NOMO-1 treated with dmso at 0.1 percent for 144 hours (cell line): ENCODE measurements at regions not wholly inside any gene's neighbourhood (a gene's known extent, or its start where the extent isn't known, plus 50 kb on each side); places are given as distances from the start of the nearest gene placed in this dataset.
A peak's percentile ranks its signal among the peaks of the same experiment; 100 is the strongest.

Experiments
- DNase-seq: peaks from one replicate; lab custom pipeline; 2025; ENCODE audit not compliant: unreplicated experiment; lab: John Stamatoyannopoulos, UW

DNA sequence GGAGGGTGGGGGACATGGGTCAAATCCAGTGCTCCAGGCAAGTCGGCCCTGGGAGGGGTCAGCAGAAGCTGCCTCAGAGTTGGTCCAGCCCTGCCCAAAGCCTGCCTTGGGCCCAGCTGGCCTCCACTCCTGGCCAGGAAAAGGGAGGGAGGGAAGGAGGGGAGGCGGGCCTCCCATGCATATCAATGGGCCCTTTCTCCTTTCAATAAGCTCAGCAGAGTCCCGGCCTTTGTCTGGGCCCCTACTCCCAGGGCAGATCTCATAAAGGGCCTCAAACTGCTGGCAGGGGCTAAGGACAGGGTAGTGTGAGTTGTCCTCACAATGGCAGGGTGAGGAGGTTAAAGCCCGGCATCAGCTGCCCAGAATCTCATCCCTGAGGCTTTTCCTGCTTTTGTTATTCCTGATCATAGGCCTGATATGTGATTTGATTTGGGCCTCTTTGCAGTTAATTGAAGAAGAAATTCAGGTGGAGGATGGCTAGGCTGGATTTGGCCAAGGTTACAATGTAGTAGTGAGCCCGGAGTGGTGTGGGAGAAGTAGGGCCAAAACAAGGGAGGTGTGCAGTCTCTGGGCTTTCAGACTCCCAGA is 121.1 kb upstream of the ATP6AP2 start:
- no peak for DNase-seq

DNA sequence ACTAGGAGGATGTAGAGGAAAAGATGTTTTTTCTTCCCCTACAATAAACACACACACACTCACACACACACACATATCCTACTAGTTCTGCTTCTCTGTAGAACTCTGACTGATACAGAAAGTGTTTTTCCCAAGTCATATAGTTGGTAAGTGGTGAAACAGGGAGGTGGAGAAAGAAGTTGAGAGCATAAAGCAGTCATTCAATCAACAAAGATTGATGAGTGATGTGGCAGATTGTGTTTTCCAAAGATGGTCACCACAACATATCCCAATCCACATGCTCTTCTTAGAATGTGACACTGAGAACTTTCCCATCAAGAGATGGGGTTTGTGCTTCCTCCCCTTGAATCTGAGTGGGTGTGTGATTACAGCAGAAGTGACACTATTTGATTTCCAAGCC is 123.4 kb upstream of the ATP6AP2 start:
- DNase-seq, result no peak

DNA sequence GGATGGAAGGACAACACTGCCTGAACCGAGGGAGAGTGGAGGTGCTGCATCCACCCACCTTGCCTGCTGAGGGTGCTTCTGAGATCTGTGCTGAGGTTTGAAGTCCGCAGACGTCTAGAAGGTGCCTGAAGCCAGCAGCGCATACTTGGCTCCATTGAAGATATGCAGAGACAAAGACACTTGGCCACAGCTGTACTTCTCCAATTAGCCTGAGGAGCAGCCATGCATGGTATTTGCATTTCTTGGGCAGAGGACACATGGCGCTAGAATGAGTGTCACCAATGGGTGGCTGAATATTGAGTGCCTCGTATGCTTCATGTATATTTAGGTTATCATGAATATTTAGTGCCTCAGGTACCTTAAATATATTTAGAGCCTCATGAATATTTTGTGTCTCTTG is 128.7 kb upstream of the ATP6AP2 start:
- DNase-seq, result no peak

DNA sequence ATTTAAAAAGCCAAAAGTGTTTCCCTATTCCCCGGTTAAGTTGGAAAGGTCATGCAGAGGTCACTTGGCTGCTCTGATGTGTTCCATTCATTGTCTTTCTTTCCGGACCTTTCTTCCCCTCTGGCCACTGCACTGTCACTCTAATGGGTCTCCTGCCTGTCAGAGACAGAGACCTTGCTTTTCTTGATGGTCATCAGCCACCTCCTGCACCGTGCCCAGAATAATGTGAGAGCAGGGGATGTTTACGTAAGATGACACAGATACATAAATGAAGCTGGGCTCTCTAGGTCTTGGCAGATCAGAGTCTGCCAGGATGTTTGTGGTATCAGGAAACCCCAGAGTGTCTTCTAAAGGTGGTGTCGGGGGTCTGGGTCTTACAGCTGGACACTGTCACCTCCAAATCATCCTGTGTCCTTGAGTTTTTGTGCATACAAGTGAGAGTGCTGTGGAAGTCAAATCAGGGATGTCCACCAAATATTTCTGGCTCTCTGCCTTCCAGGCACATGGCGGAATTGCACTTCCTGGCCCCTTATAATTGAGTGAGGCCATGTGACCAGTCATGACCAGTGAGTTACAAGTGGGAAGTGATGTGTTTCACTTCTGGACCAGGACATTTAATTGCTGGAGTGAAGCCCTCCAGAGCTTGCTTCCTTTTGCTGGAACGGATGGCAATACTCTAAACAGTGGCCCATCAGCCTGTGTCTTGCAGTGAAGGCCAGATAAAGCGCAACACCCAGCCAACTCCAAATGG is 130.6 kb upstream of the ATP6AP2 start:
- no peak for DNase-seq

DNA sequence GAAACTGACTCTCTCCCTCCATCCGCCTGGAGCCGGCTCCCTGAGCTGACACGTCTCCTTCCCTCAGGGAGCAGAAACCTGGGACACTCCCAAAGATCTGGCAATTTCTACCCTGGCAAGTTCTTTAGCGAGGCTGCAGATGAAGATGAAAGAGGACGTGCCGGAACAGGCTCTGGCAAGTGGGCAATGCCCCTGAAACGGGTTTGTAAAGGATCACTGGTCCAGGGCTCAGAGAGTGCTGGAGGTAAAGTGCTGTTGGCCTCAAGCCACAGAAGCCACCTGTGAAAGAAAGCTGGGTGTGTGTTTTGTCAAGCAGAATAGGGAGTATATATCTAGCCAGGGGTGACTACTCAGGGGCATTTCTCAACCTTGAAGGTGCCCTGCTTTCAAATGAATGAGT is 131.4 kb upstream of the ATP6AP2 start:
- DNase-seq, result no peak

DNA sequence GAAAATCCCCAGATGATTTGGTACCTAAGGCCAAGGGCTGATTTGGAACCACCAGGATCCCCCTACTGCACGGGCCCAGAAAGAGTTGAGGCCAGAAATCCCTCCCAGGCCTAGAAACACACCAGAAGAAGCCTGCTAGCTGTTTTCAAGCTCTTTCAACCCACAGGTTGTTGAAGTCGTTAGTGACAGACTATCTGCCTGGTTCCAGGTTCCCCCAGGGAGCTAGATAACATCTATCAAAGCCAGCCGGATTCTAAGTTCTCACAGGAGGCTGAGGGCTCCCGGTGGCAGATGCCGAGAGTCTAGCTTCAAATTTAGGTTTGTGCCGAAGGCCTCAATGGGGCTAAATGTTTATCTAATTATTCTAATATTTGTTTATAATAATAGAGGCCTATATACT is 132.0 kb upstream of the ATP6AP2 start:
- DNase-seq, result no peak

DNA sequence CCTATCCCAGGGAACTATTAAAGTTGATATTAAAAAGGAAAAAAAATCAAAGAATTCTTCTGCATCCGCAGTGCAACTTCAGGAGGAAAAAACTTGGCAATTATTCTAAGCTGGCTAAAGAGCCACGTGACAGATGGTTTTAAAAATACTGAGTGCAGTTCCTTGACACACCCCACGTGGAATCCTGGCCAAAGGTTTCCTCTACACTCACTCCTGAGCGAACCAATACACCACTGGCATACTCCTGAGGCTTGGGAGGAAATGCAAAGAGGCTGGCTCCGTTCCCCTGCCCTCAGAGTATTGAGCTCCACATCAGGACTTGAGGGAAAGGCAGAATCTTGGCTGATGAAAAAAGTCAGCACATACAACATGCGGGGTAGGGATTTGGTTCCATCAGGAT is 133.8 kb upstream of the ATP6AP2 start:
- no peak for DNase-seq

DNA sequence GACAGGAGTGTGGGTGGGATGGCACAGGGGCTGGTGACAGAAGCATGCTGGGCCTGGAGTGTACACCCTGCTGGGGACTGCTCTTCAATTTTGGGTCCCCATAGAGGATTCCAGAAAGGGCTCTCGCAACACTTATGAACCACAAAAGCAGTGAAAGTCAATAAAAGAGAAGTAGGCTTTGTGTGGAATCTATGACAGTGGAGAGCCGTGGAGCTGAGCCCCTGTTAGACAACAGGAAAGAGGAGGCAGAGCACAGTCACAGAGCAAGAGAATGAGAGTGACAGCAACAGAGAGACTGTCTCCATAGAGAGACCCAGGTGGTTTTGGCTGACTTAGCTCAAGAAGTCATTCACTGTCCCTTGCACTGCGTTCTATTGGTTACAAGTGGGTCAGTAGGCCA is 135.1 kb upstream of the ATP6AP2 start:
- peak; percentile 61 for DNase-seq

DNA sequence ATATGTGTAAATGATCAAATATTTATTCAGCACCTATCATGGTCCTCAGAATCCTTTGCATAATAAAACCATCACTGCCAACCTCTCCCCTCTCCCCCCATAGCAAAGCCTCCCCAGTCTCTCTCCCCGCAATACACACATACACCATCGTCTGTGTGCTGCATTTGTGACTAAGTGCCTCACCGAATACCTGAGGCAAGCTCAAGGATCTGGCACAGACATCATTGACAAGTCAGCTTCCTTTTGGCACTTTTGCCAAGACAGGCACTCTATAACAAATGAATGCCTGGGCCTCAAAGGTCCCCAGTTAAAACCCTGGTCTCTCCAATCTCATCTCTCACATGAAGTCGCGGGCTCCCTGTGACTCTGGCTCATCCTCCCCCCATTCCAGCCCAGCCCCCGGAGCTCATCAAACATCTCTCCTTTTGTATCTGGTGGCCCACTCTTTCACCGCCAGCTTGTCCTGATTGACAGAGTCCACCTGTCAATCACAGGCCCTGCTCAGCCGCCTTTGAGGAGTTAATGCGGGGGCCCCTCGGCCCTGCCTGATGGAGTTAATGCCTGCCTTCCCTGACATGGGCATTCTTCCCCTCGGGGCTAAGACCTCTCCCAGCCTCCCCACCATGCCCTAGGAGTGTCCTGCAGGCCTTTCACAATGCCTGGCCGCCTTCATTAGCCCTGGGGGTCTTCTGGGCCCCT is 135.8 kb upstream of the ATP6AP2 start:
- DNase-seq, result no peak

DNA sequence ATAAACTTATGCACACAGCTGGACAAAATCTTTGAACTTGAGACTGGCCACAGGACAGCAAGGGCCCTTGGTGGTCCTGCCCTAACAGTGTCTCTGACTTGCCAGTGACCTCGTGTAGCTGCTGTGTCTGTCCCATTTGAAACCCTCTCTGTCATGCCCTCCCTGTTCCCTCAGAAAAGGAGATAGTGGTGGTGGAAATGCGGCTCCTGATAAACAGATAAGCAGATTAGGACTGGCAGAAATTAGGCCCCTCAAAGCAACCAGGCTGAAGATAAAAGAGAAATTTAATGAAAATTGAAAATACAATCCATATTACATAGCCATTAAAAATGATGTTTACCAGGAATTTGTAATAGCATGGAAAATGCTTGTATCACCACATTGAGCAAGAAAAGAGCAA is 136.6 kb upstream of the ATP6AP2 start:
- no peak for DNase-seq

DNA sequence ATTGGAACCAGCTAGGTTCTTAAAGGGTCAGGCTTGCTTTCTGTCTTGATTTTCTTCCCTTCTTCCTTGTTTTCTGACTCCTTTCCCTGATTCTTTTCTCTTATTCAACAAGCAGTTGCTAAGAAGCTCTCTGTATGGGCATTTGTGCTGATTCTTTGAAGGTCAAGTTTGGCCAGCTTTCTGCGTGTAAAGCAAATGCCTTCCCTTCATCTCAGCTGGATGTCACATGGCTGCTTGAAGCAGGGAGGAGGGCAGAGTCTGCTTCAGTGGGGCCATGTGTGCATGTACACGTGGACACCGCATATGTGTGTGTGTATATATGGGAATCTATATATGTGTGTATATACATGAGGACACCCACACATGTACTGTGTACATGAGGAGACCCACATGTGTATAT is 139.9 kb upstream of the ATP6AP2 start:
- no peak for DNase-seq

DNA sequence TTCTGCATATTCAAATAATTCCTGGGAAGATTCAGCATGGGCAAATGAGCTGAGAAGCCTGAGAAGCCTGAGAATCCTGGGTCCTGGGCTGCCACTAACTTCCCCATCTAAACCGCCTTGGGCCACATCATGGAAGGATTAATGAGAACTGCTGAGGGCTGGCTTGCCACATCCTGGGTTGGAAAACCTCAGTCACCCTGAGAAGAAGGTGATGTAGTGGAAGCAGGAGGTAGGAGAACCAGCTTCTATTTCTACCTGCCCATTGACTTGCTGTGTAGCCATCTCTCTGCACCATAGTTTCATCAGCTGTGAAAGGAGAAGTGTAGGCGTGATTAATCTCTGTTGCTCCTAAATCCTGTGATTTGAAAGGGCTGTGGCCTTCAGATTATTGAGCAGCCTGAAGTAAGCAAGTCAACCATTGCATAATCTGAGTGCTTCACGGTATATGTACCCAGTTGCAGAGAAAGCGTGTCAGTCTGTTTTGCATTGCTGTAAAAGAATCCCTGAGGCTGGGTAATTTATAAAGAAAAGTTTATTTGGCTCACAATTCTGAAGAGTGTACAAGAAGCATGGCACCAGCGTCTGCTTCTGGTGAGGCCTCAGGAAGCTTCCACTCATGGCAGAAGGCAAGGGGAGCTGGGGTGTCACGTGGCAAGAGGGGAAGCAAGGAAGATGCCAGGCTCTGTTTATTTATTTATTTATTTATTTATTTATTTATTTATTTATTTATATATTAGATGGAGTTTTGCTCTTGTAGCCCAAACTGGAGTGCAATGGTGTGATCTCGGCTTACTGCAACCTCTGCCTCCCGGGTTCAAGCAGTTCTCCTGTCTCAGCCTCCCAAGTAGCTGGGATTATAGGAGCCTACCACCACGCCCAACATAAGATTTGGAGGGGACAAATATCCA is 140.9 kb upstream of the ATP6AP2 start:
- DNase-seq, result peak; percentile 41

DNA sequence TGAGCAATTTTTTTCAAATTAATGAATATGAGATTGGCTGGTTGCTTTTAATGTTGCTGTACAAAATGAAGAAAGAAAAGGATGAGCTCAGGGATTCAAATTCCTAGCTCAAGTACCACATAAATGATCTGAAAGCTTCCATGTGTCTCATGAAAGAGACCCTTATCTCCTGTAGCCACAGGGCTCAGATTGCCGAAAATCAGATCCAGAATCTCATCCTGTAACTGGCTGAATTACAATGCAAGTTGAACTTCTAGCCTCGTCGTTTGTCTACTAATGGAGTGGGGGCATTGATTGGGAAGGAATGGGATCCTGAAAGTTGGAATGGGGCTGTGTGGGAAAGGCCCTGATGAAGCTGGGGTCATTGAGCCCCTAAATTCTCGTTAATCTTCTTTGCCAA is 143.4 kb upstream of the ATP6AP2 start:
- no peak for DNase-seq

DNA sequence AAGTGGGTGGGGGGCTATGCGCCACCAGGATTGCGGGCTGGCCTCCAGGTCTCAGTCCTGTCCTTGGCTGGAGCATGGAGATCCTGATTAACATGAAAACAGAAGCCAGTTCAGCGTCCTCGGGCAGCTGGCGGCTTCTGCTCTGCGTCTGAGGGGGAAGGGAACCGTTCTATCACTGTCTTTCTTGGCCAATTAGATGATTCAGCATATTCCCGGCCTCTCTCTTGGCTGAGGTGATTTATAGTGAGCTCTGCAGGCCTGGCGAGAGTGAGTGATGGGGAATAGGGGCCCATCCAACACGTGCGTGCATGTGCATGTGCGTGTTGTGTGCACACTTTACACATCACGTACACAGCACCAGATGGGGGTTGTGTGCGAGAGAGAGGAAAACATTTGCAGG is 145.8 kb upstream of the ATP6AP2 start:
- peak; percentile 71 for DNase-seq

DNA sequence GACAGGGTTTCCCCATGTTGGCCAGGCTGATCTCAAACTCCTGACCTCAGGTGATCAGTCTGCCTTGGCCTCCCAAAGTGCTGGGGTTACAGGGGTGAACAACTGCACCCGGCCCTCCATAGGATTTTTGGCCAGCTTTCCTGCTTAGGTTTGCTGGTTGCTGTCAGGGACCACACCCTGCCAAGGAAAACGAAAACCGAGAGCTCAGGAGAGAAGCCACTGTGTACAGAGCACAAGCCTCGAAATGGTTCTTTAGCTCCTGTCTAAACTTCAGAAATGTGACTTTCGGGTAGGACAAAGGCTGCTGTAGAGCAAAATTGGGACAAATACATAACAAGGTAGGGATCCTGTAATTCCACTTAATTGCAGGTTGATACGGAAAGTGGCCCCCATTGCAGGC is 146.3 kb upstream of the ATP6AP2 start:
- DNase-seq, result no peak

DNA sequence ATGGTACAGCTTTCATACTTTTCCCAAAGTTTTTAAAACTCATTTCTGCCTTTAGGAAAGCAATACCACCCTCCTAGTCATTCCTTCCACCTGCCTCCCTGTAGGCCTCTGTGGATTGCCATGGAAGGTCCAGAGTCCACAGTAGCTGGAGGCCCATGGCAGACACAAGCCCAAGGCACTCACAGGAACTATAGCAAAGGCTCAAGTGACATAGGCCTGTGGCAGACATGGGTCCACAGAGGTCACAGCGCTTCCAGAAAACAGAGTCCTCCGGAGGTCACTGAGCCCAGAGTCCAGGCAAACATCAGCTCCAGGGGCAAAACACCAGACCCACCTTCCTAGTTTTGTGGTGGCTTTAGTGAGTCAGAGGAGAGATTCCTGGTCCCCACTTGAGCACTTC is 147.6 kb upstream of the ATP6AP2 start:
- DNase-seq, result no peak

DNA sequence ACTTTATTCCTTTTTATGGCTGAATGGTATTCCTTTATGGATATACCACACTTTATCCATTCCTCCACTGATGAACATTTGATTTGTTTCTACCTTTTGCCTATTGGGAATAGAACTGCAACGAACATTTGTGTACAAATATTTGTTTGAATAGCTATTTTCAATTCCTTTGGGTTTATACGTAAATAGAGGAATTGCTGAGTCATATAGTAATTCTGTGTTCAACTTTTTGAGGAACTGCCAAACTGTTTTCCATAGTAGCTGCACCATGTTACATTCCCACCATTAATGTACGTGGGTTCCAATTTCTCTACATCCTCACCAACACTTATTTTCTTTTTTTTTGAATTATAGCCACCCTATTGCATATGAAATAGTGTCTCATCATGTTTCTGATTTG is 156.5 kb upstream of the ATP6AP2 start:
- DNase-seq, result no peak

DNA sequence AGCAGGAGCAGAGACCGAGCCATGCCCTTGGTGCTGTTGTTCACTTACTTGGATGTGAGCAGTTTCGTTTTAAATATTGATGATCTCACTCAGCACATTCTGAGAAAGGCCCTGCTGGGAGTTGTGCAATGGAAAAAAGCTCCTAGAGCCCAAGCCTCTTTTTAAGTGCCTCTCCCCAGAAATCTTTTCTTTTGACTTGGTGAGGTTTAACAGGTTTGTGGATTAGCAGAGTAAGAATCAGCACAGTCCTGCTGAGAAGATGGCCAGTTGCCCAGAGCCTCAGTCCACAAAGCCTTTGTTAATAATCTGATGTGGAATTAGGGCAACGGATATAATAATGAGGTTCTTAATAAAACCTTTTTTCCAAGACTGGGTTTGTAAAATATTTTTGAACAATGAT is 157.5 kb upstream of the ATP6AP2 start:
- no peak for DNase-seq

DNA sequence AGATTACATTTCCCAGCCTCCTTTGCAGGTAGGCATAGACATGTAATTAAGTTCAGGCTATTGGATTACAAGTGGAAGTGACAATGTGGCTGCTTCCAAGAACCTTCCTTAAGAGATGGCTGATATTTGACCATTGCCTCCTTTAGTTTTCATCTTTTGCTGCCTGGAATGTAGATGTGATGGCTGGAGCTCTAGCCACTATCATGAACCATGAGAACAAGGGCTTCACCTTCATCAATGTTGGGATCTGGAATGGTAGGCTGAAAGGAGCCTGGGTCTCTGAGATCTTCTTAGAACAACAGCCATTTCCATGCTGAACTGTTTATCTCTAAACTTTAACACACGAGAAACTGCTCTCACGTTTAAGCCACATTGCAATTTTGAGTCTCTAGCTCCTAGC is 158.7 kb upstream of the ATP6AP2 start:
- DNase-seq, result no peak

DNA sequence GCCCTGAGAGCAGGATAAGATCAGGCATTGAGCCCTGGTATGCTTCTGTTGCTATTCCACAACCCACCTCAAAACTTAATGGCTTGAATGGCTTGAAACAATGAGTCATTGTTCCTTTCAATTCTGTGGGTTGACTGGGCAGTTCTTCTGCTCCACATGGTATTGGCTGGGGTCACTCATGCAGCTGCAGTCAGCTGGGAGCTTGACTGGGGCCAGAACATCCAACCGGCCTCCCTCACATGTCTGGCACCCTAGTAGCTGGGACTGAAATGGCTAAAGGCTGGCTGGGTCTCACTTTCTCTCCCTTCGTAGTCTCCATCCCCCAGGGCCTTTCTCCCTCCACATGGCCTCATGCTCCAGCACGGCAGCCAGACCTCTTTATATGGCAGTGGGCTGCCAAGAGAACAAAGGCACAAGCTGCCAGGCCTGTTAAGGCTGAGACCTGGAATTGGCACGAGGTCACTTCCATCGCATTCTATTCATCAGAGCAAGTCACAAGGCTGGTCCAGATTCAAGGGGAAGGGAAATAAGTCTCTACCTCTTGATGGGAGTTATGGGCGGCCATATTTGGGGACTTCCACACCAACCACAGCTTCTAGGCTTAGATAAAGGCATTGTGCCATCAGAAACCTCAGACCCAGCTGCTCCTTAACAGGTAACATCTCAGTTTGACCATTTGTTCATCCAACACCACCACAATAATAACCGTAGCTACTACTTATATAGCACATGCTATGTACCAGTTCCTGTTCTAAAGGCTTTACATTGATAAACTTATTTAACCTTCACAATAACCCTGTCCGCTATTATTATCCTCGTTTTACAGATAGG is 159.7 kb upstream of the ATP6AP2 start:
- DNase-seq, result no peak

DNA sequence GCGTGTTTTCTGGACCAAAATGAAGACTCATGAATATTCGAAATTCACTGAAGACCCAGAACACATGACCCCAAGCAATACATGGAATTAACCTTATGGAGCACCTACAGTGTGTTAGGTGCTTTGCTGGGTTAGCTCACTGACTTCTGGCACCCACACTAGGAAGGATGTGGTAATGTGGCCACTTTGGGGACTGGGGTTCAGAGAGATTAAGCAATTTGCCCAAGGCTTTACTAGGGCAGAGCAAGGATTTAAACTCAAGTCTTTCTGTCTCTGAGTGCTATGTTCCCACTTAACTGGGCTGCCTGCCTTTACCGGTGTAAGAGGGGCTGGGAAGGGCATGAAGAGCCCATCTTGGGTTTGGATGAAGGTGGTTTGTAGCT is 162.0 kb upstream of the ATP6AP2 start:
- DNase-seq, result no peak
